IMR-90 (cell line): ENCODE measurements at regions not wholly inside any gene's neighbourhood (a gene's known extent, or its start where the extent isn't known, plus 50 kb on each side); places are given as distances from the start of the nearest gene placed in this dataset.

ENCODE experiments used
- ATAC-seq: fragments of 200-7000 bp; cut with Tn5 transposase; 2 replicates; pipeline ENCODE4 v1.9.1; 2020; ENCODE audit warnings: low read depth, mild to moderate bottlenecking, moderate library complexity
- BruUV-seq: library from RNA; stranded (reverse); fragments of 400-500 nt; replicated peaks from 2 replicates; lab custom pipeline; 2021; lab: Mats Ljungman, UMichigan
- CTCF ChIA-PET: fragments of 300-600 bp; formaldehyde crosslinking; extraction: SDS; loops from one replicate; lab custom pipeline; 2021; ENCODE audit warnings: antibody characterized with exemption; lab: Yijun Ruan, JAX
- POLR2A ChIA-PET: fragments of 300-600 bp; sonication (Branson Sonifier 250); formaldehyde crosslinking; loops from one replicate; lab custom pipeline; 2022; ENCODE audit warnings: antibody characterized with exemption; ENCODE audit not compliant: unreplicated experiment; lab: Charles Lee
- DNase-seq: peaks from one replicate; pipeline ENCODE4 v3.0.0; 2013
- H2AFZ ChIP-seq: replicated peaks from 2 replicates; pipeline ENCODE3; 2013; ENCODE audit warnings: low read length, mild to moderate bottlenecking; ENCODE audit not compliant: poor library complexity
- H2AK5ac ChIP-seq: 2 replicates; pipeline ENCODE4 v1.6.1; 2013; ENCODE audit warnings: low read depth, low read length, inconsistent platforms
- H2AK9ac ChIP-seq: replicated peaks from 2 replicates; pipeline ENCODE3; 2013; ENCODE audit warnings: mild to moderate bottlenecking, low read depth, low read length, moderate library complexity; ENCODE audit not compliant: poor library complexity
- H2BK120ac ChIP-seq: 2 replicates; pipeline ENCODE4 v1.6.1; 2013; ENCODE audit warnings: low read depth, low read length, inconsistent platforms
- H2BK15ac ChIP-seq: 3 replicates; pipeline ENCODE4 v1.6.1; 2013; ENCODE audit warnings: low read depth, low read length, inconsistent platforms
- H2BK20ac ChIP-seq: 2 replicates; pipeline ENCODE4 v1.6.1; 2013; ENCODE audit warnings: low read depth, mild to moderate bottlenecking, inconsistent platforms, low read length, moderate library complexity
- H2BK5ac ChIP-seq: 2 replicates; pipeline ENCODE4 v1.6.1; 2013; ENCODE audit warnings: mild to moderate bottlenecking, low read depth, low read length, inconsistent platforms; ENCODE audit not compliant: poor library complexity, severe bottlenecking
- H3K14ac ChIP-seq: replicated peaks from 2 replicates; pipeline ENCODE4 v1.6.1; 2013; ENCODE audit warnings: low read depth, low read length, inconsistent platforms
- H3K18ac ChIP-seq: 2 replicates; pipeline ENCODE4 v1.6.1; 2013; ENCODE audit warnings: low read depth, low read length, control low read depth
- H3K23ac ChIP-seq: 2 replicates; pipeline ENCODE4 v1.6.1; 2013; ENCODE audit warnings: low read depth, low read length, inconsistent platforms
- H3K27ac ChIP-seq: 2 replicates; pipeline ENCODE4 v1.5.1; 2013; ENCODE audit warnings: mild to moderate bottlenecking, control low read depth, low read length; ENCODE audit not compliant: insufficient read depth
- H3K27me3 ChIP-seq: 2 replicates; pipeline ENCODE4 v1.6.1; 2013; ENCODE audit warnings: low read length; ENCODE audit not compliant: control insufficient read depth, insufficient read depth
- H3K36me3 ChIP-seq: 2 replicates; pipeline ENCODE4 v1.6.1; 2013; ENCODE audit warnings: low read length, mixed read lengths; ENCODE audit not compliant: control insufficient read depth, insufficient read depth
- H3K4ac ChIP-seq: 2 replicates; pipeline ENCODE4 v1.6.1; 2013; ENCODE audit warnings: low read depth, low read length, inconsistent platforms
- H3K4me1 ChIP-seq: 2 replicates; pipeline ENCODE4 v1.6.1; 2013; ENCODE audit warnings: low read length, mixed read lengths; ENCODE audit not compliant: control insufficient read depth, insufficient read depth
- H3K4me2 ChIP-seq: 2 replicates; pipeline ENCODE4 v1.6.1; 2013; ENCODE audit warnings: low read depth, mild to moderate bottlenecking, control low read depth, low read length, moderate library complexity
- H3K4me3 ChIP-seq: 2 replicates; pipeline ENCODE4 v1.5.1; 2013; ENCODE audit warnings: low read depth, mild to moderate bottlenecking, control low read depth, low read length, moderate library complexity; ENCODE audit not compliant: insufficient read depth
- H3K56ac ChIP-seq: 2 replicates; pipeline ENCODE4 v1.6.1; 2013; ENCODE audit warnings: low read length, inconsistent platforms; ENCODE audit not compliant: insufficient read depth; ENCODE audit errors: extremely low read depth
- H3K79me1 ChIP-seq, 2 experiments: 2 replicates each; pipeline ENCODE4 v1.6.1; 2013; ENCODE audit warnings: low read length in 2 of 2, inconsistent platforms in 1 of 2, low read depth in 1 of 2
- H3K9ac ChIP-seq: 2 replicates; pipeline ENCODE4 v1.6.1; 2013; ENCODE audit warnings: low read depth, low read length, control low read depth
- H3K9me1 ChIP-seq: 2 replicates; pipeline ENCODE4 v1.6.1; 2013; ENCODE audit warnings: low read length, inconsistent platforms; ENCODE audit not compliant: insufficient read depth
- H3K9me3 ChIP-seq: 2 replicates; pipeline ENCODE4 v1.6.1; 2013; ENCODE audit warnings: low read length; ENCODE audit not compliant: control insufficient read depth, insufficient read depth
- H4K20me1 ChIP-seq: 2 replicates; pipeline ENCODE4 v1.6.1; 2013; ENCODE audit warnings: low read length, inconsistent platforms; ENCODE audit not compliant: insufficient read depth
- H4K5ac ChIP-seq: 2 replicates; pipeline ENCODE4 v1.6.1; 2013; ENCODE audit warnings: mild to moderate bottlenecking, low read depth, low read length, control low read depth
- H4K8ac ChIP-seq, 2 experiments: 2 replicates each; pipeline ENCODE4 v1.6.1; 2013; ENCODE audit warnings: low read depth in 2 of 2, low read length in 2 of 2, control low read depth in 1 of 2, inconsistent platforms in 1 of 2
- H4K91ac ChIP-seq: 2 replicates; pipeline ENCODE4 v1.6.1; 2013; ENCODE audit warnings: low read depth, low read length, inconsistent platforms; ENCODE audit not compliant: insufficient read depth
- BHLHE40 ChIP-seq: fragments of 150-350 bp; IDR thresholded peaks from 2 replicates; pipeline ENCODE4 v1.6.1; 2016; ENCODE audit warnings: mild to moderate bottlenecking, low read depth, low read length
- CHD1 ChIP-seq: IDR thresholded peaks from 2 replicates; pipeline ENCODE4 v1.6.1; 2012; ENCODE audit warnings: low read depth, low read length, improper control_type of control experiment
- CTCF ChIP-seq: conservative IDR thresholded peaks from 2 replicates; pipeline ENCODE4 v1.5.1; 2012; ENCODE audit warnings: mild to moderate bottlenecking, low read depth, low read length, improper control_type of control experiment
- FOS ChIP-seq: fragments of 150-350 bp; IDR thresholded peaks from 2 replicates; pipeline ENCODE4 v1.6.1; 2016; ENCODE audit warnings: low read depth, low read length
- MAFK ChIP-seq: IDR thresholded peaks from 2 replicates; pipeline ENCODE4 v1.6.1; 2012; ENCODE audit warnings: low read depth, low read length, improper control_type of control experiment
- MXI1 ChIP-seq: IDR thresholded peaks from 2 replicates; pipeline ENCODE4 v1.6.1; 2012; ENCODE audit warnings: low read depth, mild to moderate bottlenecking, low read length, moderate library complexity, borderline replicate concordance
- RAD21 ChIP-seq: IDR thresholded peaks from 2 replicates; pipeline ENCODE4 v1.6.1; 2012; ENCODE audit warnings: low read length, improper control_type of control experiment
- RCOR1 ChIP-seq: IDR thresholded peaks from 2 replicates; pipeline ENCODE4 v1.6.1; 2012; ENCODE audit warnings: mild to moderate bottlenecking, low read length, improper control_type of control experiment; ENCODE audit not compliant: insufficient replicate concordance
- RFX5 ChIP-seq: IDR thresholded peaks from 2 replicates; pipeline ENCODE4 v1.8.0; 2012; ENCODE audit warnings: low read depth, mild to moderate bottlenecking, low read length, moderate library complexity
- SMC3 ChIP-seq: fragments of 150-350 bp; IDR thresholded peaks from 2 replicates; pipeline ENCODE4 v1.6.1; 2016; ENCODE audit warnings: low read depth, mild to moderate bottlenecking, antibody characterized with exemption, low read length, moderate library complexity
- WGBS, 2 experiments: methylation state at CpG; one replicate each; pipeline versions ENCODE4 v1.1.5 to v1.1.7; 2013; ENCODE audit warnings: missing lambda C conversion rate in 2 of 2; ENCODE audit not compliant: insufficient read length in 1 of 2; ENCODE audit errors: extremely low coverage in 2 of 2; 5-methylcytosine and 5-hydroxymethylcytosine counted together
- dilution Hi-C: fragments of 300-500 bp; cut with HindIII; formaldehyde crosslinking; loops from one replicate; pipeline ENCODE4 v1.14.3; 2018; ENCODE audit warnings: low sequenced_read_pairs; ENCODE audit not compliant: unreplicated experiment
- in situ Hi-C: fragments of 300-500 bp; cut with MboI; formaldehyde crosslinking; loops from 3 replicates; pipeline ENCODE4 v1.14.3; 2019; ENCODE audit warnings: low sequenced_read_pairs, inconsistent platforms, mixed read lengths
- intact Hi-C: fragments of 100-400 bp; cut with micrococcal nuclease; formaldehyde crosslinking; loops from 2 replicates; pipeline ENCODE4 v1.10.0; 2022
- TF ChIP-seq, protein P1 (sequence below): fragments of 150-350 bp; IDR thresholded peaks from 2 replicates; pipeline ENCODE4 v1.6.1; 2017; ENCODE audit warnings: mild to moderate bottlenecking, antibody characterized with exemption, low read length, low read depth

- Histone ChIP-seq H2BK20ac (no peak overlapping the region), H3K36me3 (no peaks in the 10 kb centered on the region), H2BK120ac (no peak overlapping the region), H3K9me3 (no peaks in the 10 kb centered on the region), H3K4ac (no peak overlapping the region), H2AK9ac (no peak overlapping the region), H4K5ac (no peak overlapping the region), H3K9ac (no peak overlapping the region), H2BK5ac (no peak overlapping the region), H3K23ac (no peak overlapping the region), H2BK15ac (no peak overlapping the region), H3K18ac (no peak overlapping the region), H2AK5ac (no peak overlapping the region), H3K4me2 (no peak overlapping the region), H3K27ac (no peak overlapping the region), H3K4me3 (no peak overlapping the region), H3K14ac (no peak overlapping the region), H2AFZ (no peak overlapping the region), H4K91ac (no peak overlapping the region), H3K9me1 (no peaks in the 10 kb centered on the region), H3K56ac (no peak overlapping the region), H3K4me1 (no peaks in the 10 kb centered on the region), H3K79me1 (no peaks in the 10 kb centered on the region), H4K8ac (no peak overlapping the region), H3K27me3 (no peaks in the 10 kb centered on the region), H4K20me1 (no peaks in the 10 kb centered on the region)
- in situ Hi-C loops (no loop called here), intact Hi-C loops (no loop called here), dilution Hi-C loops (no loop called here)
- 67% methylated on average over 1 of the region's 2 CpGs; no CpG with 5 or more reads in 1 of the 2 experiments for WGBS, 2 experiments
- ChIA-PET POLR2A (no interaction called here), CTCF (no interaction called here)
- DNase-seq (no peak), ATAC-seq (no peak)
- no TSS peak for BruUV-seq
- TF ChIP-seq RFX5 = no peak
- TF ChIP-seq BHLHE40 = no peak
- no peak for TF ChIP-seq MAFK
- no peak for TF ChIP-seq RCOR1
- TF ChIP-seq, protein P1, sequence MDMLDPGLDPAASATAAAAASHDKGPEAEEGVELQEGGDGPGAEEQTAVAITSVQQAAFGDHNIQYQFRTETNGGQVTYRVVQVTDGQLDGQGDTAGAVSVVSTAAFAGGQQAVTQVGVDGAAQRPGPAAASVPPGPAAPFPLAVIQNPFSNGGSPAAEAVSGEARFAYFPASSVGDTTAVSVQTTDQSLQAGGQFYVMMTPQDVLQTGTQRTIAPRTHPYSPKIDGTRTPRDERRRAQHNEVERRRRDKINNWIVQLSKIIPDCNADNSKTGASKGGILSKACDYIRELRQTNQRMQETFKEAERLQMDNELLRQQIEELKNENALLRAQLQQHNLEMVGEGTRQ = no peak
- no peak for TF ChIP-seq CTCF
- no peak for TF ChIP-seq RAD21
- no peak for TF ChIP-seq MXI1
- no peak for TF ChIP-seq SMC3
- no peak for TF ChIP-seq FOS
- TF ChIP-seq CHD1 = no peak
Measured at GRCh38 chr5:92070786-92071185, 687.7 kb upstream of the ARRDC3 start.
